GM19025 (cell line): ENCODE measurements at regions not wholly inside any gene's neighbourhood (a gene's known extent, or its start where the extent isn't known, plus 50 kb on each side); places are given as distances from the start of the nearest gene placed in this dataset.

ENCODE experiments used
- ATAC-seq: cut with Tn5 transposase; IDR thresholded peaks from one replicate; pipeline ENCODE4 v1.9.1; 2021; ENCODE audit warnings: mild to moderate bottlenecking, low read depth, moderate library complexity; ENCODE audit not compliant: unreplicated experiment

DNA sequence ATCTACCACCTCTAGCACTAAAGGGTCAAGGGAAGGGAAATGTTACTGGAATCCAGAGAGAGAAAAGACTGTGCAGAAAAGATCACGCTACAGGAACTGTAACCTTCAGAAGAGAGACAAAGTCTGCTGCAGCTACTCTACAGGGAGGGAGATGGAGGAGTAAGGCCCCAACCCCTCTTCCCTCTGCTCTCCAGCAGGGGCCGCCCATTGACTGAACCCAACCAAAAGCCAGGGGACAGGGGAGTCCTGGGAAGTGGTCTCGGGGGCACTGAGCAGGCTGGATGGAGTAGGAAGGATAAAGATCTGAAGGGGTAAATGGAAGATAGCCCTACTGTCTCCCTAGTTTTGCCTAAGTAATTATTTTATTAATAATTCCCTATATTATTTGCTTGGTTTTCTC is 72.8 kb upstream of the NR5A2 start:
- no peak for ATAC-seq

DNA sequence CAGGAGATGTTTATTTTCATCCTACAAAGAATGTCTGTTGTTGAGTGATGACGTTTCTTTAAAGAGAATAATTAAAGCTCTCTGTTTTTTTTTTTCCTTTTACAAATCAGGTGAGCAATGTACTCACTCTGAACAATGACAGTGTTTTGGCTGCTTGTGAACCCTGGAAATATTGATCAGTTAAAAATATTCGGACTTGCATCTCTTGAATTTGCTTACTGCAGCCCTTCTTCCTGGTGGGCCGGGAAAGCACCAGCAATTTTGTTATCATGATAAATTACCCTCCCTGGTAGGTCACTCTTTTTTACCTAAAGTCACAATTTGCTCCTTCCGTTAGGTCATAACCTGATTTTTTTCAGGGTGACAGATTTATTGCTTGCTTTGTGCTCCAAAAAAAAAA is 72.3 kb upstream of the NR5A2 start:
- no peak for ATAC-seq

DNA sequence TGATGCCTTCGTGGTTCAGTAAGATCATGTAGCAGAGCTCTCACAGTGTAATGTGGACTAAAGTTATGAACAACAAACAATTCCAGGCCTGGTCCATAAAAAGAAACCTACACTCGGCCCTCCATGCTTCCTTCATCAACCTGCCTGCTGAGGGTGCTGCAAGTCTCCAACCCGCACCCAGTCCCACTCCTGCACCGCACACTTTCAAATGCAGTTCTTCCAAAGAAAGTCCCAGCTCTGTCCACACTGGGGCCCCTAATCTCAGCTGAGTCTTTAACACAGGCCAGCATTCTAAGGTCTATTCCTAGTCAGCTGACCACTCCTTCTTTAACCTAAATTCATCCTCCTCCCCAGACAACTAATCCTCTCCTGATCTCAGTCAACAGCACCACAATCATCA is 71.5 kb upstream of the NR5A2 start:
- ATAC-seq: no peak

DNA sequence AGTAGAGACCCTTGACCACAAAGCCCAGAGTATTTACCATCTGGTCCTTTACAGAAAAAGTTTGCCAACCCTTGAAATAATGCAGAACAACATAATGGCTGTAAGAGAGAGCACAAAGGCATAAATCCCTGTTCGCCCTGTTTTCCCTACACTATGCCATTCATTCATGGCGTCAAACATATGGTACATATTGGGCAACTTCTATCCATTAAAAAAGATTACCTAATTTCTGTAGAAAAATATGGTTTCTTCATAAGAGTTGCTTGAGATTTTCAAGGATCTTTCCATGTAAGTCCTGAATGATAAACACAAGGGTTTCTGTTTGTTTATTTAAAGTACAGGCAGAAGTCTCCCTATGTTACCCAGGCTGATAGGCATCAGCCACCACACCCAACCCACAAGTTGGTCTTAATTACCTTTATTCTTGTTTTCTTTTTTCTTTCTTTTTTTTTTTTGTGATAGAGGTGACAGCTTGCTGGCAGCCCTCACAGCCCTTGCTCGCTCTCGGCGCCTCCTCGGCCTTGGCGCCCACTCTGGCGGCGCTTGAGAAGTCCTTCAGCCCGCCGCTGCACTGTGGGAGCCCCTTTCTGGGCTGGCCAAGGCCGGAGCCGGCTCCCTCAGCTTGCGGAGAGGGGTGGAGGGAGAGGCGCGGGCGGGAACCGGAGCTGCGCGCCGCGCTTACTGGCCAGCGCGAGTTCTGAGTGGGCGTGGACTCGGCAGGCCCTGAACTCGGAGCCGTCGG is 68.3 kb upstream of the NR5A2 start:
- no peak for ATAC-seq

DNA sequence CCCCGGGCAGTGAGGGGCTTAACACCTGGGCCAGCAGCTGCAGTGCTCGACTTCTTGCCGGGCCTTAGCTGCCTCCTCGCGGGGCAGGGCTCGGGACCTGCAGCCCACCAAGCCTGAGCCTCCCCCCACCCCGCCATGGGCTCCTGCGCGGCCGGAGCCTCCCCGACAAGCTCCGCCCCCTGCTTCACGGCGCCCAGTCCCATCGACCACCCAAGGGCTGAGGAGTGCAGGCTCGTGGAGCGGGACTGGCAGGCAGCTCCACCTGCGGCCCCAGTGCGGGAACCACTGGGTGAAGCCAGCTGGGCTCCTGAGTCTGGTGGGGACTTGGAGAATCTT is 67.8 kb upstream of the NR5A2 start:
- ATAC-seq: no peak

DNA sequence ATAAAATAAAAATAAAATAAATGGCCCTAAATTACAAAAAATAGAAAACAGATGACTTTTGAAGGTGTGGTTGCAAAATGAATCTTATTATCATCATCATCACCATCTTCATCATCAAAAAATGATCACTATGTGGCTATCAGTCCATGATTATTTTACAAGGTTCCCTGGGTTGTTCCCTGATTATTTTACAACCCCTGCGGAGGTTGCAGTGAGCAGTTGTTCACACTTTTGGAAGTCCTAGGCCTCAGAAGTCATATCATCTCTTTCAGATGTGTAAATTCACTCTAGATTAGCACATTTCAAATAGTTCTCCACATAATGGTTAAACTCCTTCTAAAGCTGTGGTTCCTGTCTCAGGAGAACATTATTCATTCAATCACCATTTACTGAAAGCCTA is 57.4 kb upstream of the NR5A2 start:
- no peak for ATAC-seq

DNA sequence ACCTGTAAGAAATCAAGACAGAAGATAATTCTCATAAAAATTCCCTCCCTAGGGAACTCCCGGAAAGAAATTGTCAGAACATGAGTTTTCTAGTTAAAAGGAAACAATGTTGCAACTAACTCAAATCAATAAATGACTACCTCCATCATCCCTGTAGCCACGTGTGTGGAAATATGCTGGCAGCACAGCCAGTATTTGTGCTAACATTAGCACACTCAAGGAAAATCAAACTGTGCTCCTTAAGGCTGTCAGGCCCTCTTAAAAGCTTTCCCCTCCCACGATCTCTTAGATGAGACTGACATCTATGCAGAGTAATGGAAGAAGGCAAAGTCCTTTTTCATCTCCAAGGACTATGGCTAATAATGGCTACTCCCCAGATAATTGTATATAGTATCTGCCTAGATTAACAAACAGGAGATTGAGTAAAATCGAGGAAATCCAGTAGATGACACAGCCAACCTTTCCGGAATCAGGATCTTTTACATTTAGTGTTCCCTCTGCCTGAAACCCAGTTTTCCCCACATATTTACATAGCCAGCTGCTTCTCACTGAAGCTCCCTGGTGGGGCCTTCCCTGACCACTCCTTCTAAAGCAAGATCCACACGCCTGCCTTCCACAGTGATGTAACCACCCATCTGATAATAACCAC is 50.9 kb upstream of the NR5A2 start:
- ATAC-seq: no peak
